GM12865 (cell line): ENCODE measurements at regions not wholly inside any gene's neighbourhood (a gene's known extent, or its start where the extent isn't known, plus 50 kb on each side); places are given as distances from the start of the nearest gene placed in this dataset.
"Not testable (repeated sequence)": the region's sequence is repeated elsewhere in the genome, so short reads cannot be mapped to it uniquely, and the experiment has no call there.

ENCODE experiments used
- DNase-seq: peaks from one replicate; pipeline ENCODE4 v3.0.0; 2010; ENCODE audit warnings: low read depth
- H3K4me3 ChIP-seq: 2 replicates; pipeline ENCODE4 v1.5.1; 2011; ENCODE audit warnings: mild to moderate bottlenecking, low read depth, low read length, control low read depth
- TF ChIP-seq, protein P1 (sequence below): IDR thresholded peaks from 2 replicates; pipeline ENCODE4 v1.5.1; 2011; ENCODE audit warnings: low read length, control low read depth, low read depth, inconsistent platforms; ENCODE audit not compliant: insufficient read depth; ENCODE audit errors: missing control alignments

DNA sequence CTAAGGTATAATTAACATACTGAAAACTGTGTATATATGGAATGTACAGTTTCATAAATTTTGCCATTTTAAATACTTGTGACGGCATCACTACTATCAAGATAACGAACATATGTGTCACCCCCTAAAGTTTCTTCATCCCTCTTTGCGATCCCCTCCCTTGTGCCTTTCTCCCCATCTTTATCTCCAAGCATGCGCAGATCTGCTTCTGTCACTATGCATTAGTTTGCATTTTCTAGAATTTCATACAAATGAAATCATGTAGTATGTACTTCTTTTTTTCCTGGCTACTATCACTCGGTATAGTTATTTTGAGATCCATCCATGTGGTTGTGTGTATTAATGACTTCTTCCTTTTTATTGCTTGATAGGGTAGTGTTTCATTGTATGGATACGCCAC, 154.9 kb downstream of the ZNF648 start:
- no peak overlapping the region for H3K4me3 ChIP-seq
- DNase-seq = no peak
- TF ChIP-seq, protein P1, sequence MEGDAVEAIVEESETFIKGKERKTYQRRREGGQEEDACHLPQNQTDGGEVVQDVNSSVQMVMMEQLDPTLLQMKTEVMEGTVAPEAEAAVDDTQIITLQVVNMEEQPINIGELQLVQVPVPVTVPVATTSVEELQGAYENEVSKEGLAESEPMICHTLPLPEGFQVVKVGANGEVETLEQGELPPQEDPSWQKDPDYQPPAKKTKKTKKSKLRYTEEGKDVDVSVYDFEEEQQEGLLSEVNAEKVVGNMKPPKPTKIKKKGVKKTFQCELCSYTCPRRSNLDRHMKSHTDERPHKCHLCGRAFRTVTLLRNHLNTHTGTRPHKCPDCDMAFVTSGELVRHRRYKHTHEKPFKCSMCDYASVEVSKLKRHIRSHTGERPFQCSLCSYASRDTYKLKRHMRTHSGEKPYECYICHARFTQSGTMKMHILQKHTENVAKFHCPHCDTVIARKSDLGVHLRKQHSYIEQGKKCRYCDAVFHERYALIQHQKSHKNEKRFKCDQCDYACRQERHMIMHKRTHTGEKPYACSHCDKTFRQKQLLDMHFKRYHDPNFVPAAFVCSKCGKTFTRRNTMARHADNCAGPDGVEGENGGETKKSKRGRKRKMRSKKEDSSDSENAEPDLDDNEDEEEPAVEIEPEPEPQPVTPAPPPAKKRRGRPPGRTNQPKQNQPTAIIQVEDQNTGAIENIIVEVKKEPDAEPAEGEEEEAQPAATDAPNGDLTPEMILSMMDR = no peak

DNA sequence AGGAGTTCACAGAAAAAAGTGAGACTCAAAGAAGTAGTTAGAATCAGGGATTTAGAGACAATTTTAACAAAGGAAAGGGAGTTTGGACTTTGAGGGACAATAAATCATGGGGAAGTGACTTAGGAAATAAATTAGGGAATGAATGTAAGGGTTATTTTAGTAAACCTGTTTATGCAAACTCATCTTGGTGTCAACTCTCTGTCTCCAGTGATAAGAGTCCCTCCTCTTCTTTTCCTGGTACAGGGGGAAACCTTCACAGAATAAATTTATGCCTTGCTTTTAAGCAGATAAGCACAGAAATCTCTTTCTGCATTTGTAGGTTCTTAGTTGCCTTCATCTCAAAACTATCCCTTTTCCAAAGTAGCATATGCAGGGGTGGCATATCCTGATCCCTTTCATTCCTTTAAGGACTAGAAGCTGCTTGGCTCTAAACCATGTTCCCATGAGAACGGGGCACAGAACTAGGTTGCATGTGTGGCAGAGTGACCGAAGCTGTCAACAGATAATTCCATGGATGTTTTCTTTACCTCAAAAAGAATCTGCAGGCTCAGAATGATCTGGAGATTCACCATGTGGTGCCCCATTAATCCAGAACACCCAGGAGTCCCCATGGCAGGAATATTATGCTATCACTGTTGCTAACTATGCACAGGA, 155.4 kb downstream of the ZNF648 start:
- DNase-seq = no peak
- H3K4me3 ChIP-seq = no peak overlapping the region
- TF ChIP-seq, protein P1 = no peak

DNA sequence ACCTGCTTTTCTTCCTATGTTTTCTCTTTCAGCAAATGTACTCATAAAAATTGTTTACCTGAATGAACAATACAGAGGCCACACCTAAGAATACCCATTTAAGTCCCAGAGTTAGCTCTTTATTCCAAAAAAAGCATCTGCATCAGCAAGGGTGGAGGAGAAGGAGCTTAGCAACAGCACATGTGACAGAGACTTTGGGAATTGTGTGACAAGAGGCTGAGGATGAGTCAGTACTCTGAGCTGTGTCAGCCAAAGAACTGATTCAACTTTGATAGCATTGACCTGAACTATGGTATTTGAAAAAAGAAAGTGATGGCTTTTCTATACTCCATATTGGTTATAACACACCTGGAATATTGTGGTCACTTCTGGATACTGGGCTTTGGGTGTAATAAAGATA, 162.7 kb downstream of the ZNF648 start:
- no peak overlapping the region for H3K4me3 ChIP-seq
- TF ChIP-seq, protein P1 = no peak
- DNase-seq = no peak

DNA sequence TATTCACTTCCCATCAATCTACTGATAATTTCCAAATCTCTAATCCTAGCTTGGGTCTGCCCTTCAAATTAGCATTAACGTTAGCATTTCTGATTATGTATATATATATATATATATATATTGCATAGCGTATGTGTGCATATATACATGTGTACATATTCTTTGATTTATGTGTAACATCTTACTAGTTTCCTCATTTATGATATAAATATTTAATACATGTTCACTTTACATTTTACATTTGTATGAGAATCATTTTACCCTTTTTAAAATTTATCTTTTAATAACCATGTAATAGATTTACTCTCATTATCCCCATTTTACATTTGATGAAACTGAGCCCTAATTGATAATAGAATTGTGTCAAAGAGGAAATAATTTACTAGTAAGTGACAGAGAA, 164.7 kb downstream of the ZNF648 start:
- H3K4me3 ChIP-seq = no peak overlapping the region
- no peak for DNase-seq
- TF ChIP-seq, protein P1 = no peak

DNA sequence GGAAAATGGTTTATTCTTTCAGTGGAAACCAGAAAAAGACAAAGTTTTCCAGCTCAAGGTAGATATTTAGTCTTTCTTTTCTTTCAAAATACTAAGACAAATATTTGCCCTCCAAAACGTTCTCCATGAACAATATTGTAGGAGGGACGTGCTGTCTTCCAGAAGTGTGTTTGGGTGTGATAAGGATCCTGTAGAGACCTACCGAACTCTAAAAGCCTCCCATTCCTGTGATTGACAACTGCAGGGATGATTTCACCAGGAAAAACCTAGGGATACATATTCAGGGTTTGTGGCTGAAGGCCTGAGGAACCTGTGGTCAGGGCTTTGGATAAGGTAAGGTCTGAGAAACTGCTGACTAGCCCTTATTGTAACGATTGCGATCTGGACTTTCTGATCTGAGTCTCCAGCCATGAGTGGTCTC, 167.1 kb downstream of the ZNF648 start:
- no peak for DNase-seq
- H3K4me3 ChIP-seq = no peak overlapping the region
- TF ChIP-seq, protein P1 = no peak

DNA sequence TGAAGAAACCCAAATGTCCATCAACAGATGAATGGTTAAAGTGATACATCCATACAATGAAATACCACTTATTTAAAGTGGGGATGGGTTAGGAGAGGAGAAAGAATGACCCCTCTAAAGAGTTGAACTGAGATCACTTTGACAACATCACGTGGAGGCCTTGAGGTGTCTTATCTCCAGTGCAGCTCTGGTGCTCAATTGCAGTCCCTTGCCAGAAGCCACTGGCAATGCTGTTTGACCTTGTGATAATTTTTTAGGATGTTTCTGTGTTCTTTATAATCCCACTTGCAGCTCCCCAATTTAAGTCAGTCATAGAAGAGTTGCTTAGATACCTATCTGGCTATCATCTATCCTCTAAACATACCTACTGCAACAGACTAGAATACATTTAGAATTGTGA, 167.6 kb downstream of the ZNF648 start:
- DNase-seq = no peak
- TF ChIP-seq, protein P1 = no peak
- no peak overlapping the region for H3K4me3 ChIP-seq

DNA sequence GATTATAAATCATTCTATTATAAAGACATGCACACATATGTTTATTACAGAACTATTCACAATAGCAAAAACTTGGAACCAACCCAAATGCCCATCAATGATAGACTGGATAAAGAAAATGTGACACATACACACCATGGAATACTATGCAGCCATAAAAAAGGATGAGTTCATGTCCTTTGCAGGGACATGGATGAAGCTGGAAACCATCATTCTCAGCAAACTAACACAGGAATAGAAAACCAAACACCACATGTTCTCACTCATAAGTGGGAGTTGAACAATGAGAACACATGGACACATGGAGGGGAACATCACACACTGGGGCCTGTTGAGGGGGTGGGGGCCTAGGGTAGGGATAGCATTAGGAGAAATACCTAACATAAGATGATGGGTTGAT, 168.4 kb downstream of the ZNF648 start:
- DNase-seq, H3K4me3 ChIP-seq: not testable (repeated sequence)
